ENCODE measurements at regions not wholly inside any gene's neighbourhood (a gene's known extent, or its start where the extent isn't known, plus 50 kb on each side); places are given as distances from the start of the nearest gene placed in this dataset.

GRCh38 chr1:29426701-29427279 is 190.5 kb downstream of the PTPRU start:
- Histone ChIP-seq H3K9me3 (no peaks in the 10 kb centered on the region), H3K4me1 (no peaks in the 10 kb centered on the region), H3K27ac (no peak overlapping the region), H3K4me2 (no peak overlapping the region), H3K4me3 (no peak overlapping the region)
- ChIA-PET CTCF (interaction anchor here (1.0 kb wide), 1 partner anchor 10 kb away, joined by 5 read pairs; no protein-coding TSS in a partner anchor), POLR2A (no interaction called here)
- FAIRE-seq (no peak), ATAC-seq (no peak), DNase-seq (ENCODE audit: low read depth in 1 of 2, low spot score in 1 of 2) (no peak)
- no peak for TF ChIP-seq CHD2 (IDR thresholded peaks at IDR 0.05; ENCODE audit: low read length, partially characterized antibody)
- WGBS (ENCODE audit: missing lambda C conversion rate) = 36% methylated on average over 6 of the region's 7 CpGs

GRCh38 chr1:29425631-29426030 is 189.3 kb downstream of the PTPRU start:
- ATAC-seq = no peak

GRCh38 chr1:29424266-29424665 is 187.9 kb downstream of the PTPRU start:
- no peak for DNase-seq (ENCODE audit: low read depth in 1 of 2, low spot score in 1 of 2)
- Histone ChIP-seq H3K4me2 (no peak overlapping the region), H3K27ac (no peak overlapping the region), H3K4me3 (no peak overlapping the region), H3K4me1 (no peaks in the 10 kb centered on the region), H3K9me3 (peaks cover 4% of the 10 kb centered on the region; the same call in 1 of the 3 replicates)
- no peak for FAIRE-seq
- ChIA-PET POLR2A (no interaction called here), CTCF (no interaction called here)
- TF ChIP-seq MAZ (IDR thresholded peaks at IDR 0.05; ENCODE audit: borderline replicate concordance, low read depth, low read length) (no peak), JUN (IDR thresholded peaks at IDR 0.05) (no peak), HEYL (CRISPR knock-in tag; IDR thresholded peaks at IDR 0.05) (no peak), REST (IDR thresholded peaks at IDR 0.05) (no peak), NPAS2 (CRISPR knock-in tag; IDR thresholded peaks at IDR 0.05; ENCODE audit: borderline replicate concordance) (no peak), HOXB13 (CRISPR knock-in tag; IDR thresholded peaks at IDR 0.05; ENCODE audit: low read depth) (no peak), RCOR1 (IDR thresholded peaks at IDR 0.05; ENCODE audit: low read depth, low read length) (no peak), ZNF302 (CRISPR knock-in tag; IDR thresholded peaks at IDR 0.05) (no peak), TFCP2L1 (CRISPR knock-in tag; IDR thresholded peaks at IDR 0.05) (no peak), POLR2A (IDR thresholded peaks at IDR 0.05; ENCODE audit: low read length) (no peak), CBX2 (IDR thresholded peaks at IDR 0.05; ENCODE audit: borderline replicate concordance, low read depth) (no peak), MAFK (IDR thresholded peaks at IDR 0.05; ENCODE audit: partially characterized antibody) (no peak), JUNB (IDR thresholded peaks at IDR 0.05) (no peak), TP53 (CRISPR knock-in tag; IDR thresholded peaks at IDR 0.05) (no peak), FOXS1 (CRISPR knock-in tag; IDR thresholded peaks at IDR 0.05) (no peak), CEBPB (IDR thresholded peaks at IDR 0.05) (no peak), HOXB5 (CRISPR knock-in tag; IDR thresholded peaks at IDR 0.05) (no peak), ESRRA (IDR thresholded peaks at IDR 0.05; ENCODE audit: borderline replicate concordance, low read length) (no peak), MAX (IDR thresholded peaks at IDR 0.05) (no peak)
- 48% methylated on average over 2 of the region's 2 CpGs for WGBS (ENCODE audit: missing lambda C conversion rate)
- no peak for ATAC-seq

More at GRCh38 chr1:29425631-29426030, 189.3 kb downstream of the PTPRU start:
- H3K4me1 ChIP-seq = no peaks in the 10 kb centered on the region
- no peak for DNase-seq (ENCODE audit: low read depth in 1 of 2, low spot score in 1 of 2)
- WGBS (ENCODE audit: missing lambda C conversion rate) = 90% methylated on average over 2 of the region's 2 CpGs
- no peak for FAIRE-seq
- TF ChIP-seq CHD2 (IDR thresholded peaks at IDR 0.05; ENCODE audit: low read length, partially characterized antibody) (no peak), RCOR1 (IDR thresholded peaks at IDR 0.05; ENCODE audit: low read depth, low read length) (no peak), HES2 (IDR thresholded peaks at IDR 0.05) (no peak), ELK1 (IDR thresholded peaks at IDR 0.05; ENCODE audit: low read depth, low read length) (no peak), E2F6 (IDR thresholded peaks at IDR 0.05; ENCODE audit: borderline replicate concordance, low read depth) (no peak), POLR2A (IDR thresholded peaks at IDR 0.05; ENCODE audit: low read length) (no peak), HOXA7 (CRISPR knock-in tag; IDR thresholded peaks at IDR 0.05) (no peak), ATOH8 (CRISPR knock-in tag; IDR thresholded peaks at IDR 0.05; ENCODE audit: low read depth) (no peak)
- H3K4me3 ChIP-seq = no peak overlapping the region
- peaks cover 4% of the 10 kb centered on the region; the same call in 1 of the 3 replicates for H3K9me3 ChIP-seq
- ChIA-PET POLR2A (no interaction called here), CTCF (interaction anchor here (1.0 kb wide), 1 partner anchor 9 kb away, joined by 5 read pairs; no protein-coding TSS in a partner anchor)
- no peak overlapping the region for H3K27ac ChIP-seq
- no peak overlapping the region for H3K4me2 ChIP-seq
